ENCODE measurements at regions not wholly inside any gene's neighbourhood (a gene's known extent, or its start where the extent isn't known, plus 50 kb on each side); places are given as distances from the start of the nearest gene placed in this dataset.

DNA sequence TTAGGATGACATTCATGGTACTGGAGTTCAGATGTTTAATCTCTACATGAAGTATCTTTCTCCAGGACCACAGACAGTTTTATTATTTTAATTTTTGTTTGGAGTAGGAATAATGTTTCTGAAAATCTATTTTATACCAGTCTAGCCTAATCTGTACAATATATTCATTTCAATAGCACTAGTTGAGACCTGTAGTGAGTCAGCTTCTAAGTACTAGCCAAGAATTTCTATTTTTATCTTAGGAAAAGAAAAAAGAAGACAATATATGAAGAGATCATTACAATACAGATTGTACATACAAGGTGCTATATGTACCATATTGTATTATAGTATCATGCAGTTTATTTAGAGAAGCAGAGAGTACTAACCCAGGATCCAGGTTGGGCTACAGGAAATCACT lies 826.9 kb upstream of the PIK3C3 start:
- Histone ChIP-seq H3K27me3 (replicated peaks; ENCODE audit: control insufficient read depth, insufficient read depth, low read length, poor library complexity, severe bottlenecking) (no peaks in the 10 kb centered on the region), H3K36me3 (ENCODE audit: control insufficient read depth, insufficient read depth, low read length) (no peaks in the 10 kb centered on the region), H3K27ac (ENCODE audit: insufficient read depth, low read length, poor library complexity, severe bottlenecking) (no peak overlapping the region), H3K4me1 (ENCODE audit: control insufficient read depth, insufficient read depth, low read length, poor library complexity, severe bottlenecking) (no peaks in the 10 kb centered on the region), H3K9me3 (ENCODE audit: control insufficient read depth, low read length) (no peaks in the 10 kb centered on the region), H3K4me3 (ENCODE audit: insufficient read depth, low read depth, low read length, poor library complexity, severe bottlenecking) (no peak overlapping the region)
- no peak for DNase-seq

DNA sequence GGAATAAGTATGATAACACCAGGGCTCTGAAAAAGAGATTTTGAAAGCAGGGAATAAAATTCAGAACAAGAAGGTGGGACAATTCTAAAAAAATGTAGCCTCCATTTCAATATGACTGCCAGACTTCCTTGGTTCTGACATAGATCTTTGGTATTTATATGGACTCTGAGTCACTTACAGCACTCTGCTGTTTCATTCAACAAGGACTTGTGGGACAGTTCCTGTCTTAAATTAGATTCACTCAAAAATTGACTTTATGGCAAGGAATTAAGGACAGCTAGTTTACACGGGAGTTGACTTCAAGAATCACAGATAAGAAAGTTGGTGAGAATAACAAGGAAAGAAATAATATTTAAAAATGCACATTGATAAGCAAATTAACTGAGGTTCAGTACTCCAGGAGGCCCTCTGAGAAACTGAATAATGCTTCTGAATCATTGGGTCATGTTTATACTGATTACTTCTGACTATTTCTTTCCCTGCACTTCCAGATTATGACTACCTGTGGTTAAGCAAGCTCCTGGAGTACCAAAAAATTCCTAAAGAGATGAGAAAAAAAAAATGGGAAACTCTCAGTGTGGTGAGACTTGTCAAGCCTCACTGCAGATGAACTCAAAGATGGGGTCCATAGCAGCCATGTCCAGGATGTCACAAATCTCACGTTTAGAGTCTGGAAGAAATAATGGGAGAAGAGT lies 828.3 kb upstream of the PIK3C3 start:
- Histone ChIP-seq H3K36me3 (ENCODE audit: control insufficient read depth, insufficient read depth, low read length) (no peaks in the 10 kb centered on the region), H3K4me3 (ENCODE audit: insufficient read depth, low read depth, low read length, poor library complexity, severe bottlenecking) (no peak overlapping the region), H3K9me3 (ENCODE audit: control insufficient read depth, low read length) (no peaks in the 10 kb centered on the region), H3K4me1 (ENCODE audit: control insufficient read depth, insufficient read depth, low read length, poor library complexity, severe bottlenecking) (no peaks in the 10 kb centered on the region), H3K27ac (ENCODE audit: insufficient read depth, low read length, poor library complexity, severe bottlenecking) (no peak overlapping the region), H3K27me3 (replicated peaks; ENCODE audit: control insufficient read depth, insufficient read depth, low read length, poor library complexity, severe bottlenecking) (no peaks in the 10 kb centered on the region)
- DNase-seq: no peak

DNA sequence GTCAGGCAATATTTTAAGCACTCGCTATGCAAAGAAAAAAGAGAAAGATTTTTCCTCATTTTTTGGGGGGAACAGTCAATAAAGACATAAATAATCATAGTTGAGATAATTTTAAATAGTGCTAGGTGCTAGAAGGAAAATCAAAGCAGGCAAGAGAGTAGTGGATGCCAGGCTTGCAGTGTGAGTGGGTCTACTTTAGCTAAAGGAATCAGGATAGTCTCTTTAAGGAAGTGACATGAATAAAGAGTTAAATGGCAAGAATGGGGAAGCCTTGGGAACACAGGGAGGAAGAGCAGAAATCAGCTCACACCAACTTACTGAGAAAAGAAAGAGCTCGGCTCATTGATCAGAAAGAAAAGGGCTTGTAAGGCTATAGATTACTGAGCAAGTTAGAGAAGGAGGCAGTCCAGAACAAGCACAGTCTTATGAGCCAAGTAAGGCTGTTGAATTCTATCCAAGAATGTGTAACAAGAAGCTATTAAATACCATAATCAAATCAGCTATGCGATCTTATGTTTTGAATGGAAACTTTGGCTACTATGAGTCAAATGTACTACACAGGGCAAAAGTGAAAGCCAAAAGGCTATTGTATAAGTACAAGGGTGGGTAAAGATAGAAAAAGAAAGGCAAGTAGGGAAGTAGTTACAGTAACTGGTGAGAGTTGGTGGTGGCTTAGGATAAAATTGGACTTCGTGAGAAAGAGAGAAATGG lies 833.8 kb upstream of the PIK3C3 start:
- Histone ChIP-seq H3K4me1 (ENCODE audit: control insufficient read depth, insufficient read depth, low read length, poor library complexity, severe bottlenecking) (no peaks in the 10 kb centered on the region), H3K27me3 (replicated peaks; ENCODE audit: control insufficient read depth, insufficient read depth, low read length, poor library complexity, severe bottlenecking) (no peaks in the 10 kb centered on the region), H3K36me3 (ENCODE audit: control insufficient read depth, insufficient read depth, low read length) (no peaks in the 10 kb centered on the region), H3K4me3 (ENCODE audit: insufficient read depth, low read depth, low read length, poor library complexity, severe bottlenecking) (no peak overlapping the region), H3K9me3 (ENCODE audit: control insufficient read depth, low read length) (no peaks in the 10 kb centered on the region), H3K27ac (ENCODE audit: insufficient read depth, low read length, poor library complexity, severe bottlenecking) (no peak overlapping the region)
- DNase-seq: no peak

DNA sequence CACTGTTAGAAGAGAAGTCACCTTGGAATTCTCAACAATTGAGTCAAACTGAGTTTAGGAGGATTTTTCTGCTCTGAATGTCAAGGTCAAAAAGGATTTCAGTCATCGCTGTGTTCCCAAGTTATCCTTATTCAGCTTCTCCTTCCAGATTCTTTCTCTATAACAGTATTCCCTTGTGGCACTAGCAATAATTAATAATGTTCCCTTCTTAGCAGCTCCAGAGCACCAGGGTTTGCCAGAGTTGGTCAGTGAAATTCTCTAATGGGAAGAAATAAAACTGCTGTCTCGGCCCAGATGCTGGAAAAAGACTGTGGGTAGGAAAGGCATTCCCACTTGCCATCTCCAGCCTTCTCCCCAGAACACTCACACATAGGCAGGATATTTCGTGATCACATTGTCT lies 836.0 kb upstream of the PIK3C3 start:
- H3K27me3 ChIP-seq (replicated peaks; ENCODE audit: control insufficient read depth, insufficient read depth, low read length, poor library complexity, severe bottlenecking): no peaks in the 10 kb centered on the region

DNA sequence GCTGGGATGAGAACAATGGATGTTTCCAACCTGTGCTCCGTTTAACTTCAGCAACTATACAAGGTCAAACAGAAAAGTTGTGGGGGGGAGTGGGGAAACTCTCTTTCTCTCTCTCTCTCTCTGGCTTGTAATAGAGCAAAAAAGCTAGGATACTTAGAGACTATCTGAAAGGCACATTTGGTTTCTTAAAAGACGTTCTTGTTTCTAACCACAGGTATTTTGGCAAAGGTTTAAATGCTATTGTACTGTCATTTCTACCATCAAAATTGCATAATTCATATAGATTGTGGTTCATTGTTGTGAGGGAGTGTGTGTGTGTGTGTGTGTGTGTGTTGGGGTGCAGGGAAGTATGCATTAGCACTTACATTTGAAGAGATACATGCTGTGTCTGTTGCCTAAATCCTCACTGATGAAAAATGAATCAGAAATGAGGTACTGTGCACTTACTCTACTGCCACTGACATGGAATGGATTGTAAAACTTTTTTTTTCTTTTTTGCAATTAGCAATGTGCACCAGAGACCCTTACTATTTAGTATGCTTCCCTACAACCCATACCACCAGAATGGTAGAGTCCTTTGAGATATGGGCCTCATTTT lies 841.0 kb upstream of the PIK3C3 start:
- Histone ChIP-seq H3K36me3 (ENCODE audit: control insufficient read depth, insufficient read depth, low read length) (no peaks in the 10 kb centered on the region), H3K4me1 (ENCODE audit: control insufficient read depth, insufficient read depth, low read length, poor library complexity, severe bottlenecking) (no peaks in the 10 kb centered on the region), H3K9me3 (ENCODE audit: control insufficient read depth, low read length) (peaks cover under 1% of the 10 kb centered on the region), H3K4me3 (ENCODE audit: insufficient read depth, low read depth, low read length, poor library complexity, severe bottlenecking) (no peak overlapping the region), H3K27ac (ENCODE audit: insufficient read depth, low read length, poor library complexity, severe bottlenecking) (no peak overlapping the region), H3K27me3 (replicated peaks; ENCODE audit: control insufficient read depth, insufficient read depth, low read length, poor library complexity, severe bottlenecking) (no peaks in the 10 kb centered on the region)
- DNase-seq: no peak

More for the DNA sequence above, 836.0 kb upstream of the PIK3C3 start:
- H3K36me3 ChIP-seq (ENCODE audit: control insufficient read depth, insufficient read depth, low read length): no peaks in the 10 kb centered on the region
- H3K27ac ChIP-seq (ENCODE audit: insufficient read depth, low read length, poor library complexity, severe bottlenecking): no peak overlapping the region
- DNase-seq: no peak
- no peaks in the 10 kb centered on the region for H3K9me3 ChIP-seq (ENCODE audit: control insufficient read depth, low read length)
- no peak overlapping the region for H3K4me3 ChIP-seq (ENCODE audit: insufficient read depth, low read depth, low read length, poor library complexity, severe bottlenecking)
- H3K4me1 ChIP-seq (ENCODE audit: control insufficient read depth, insufficient read depth, low read length, poor library complexity, severe bottlenecking): no peaks in the 10 kb centered on the region

DNA sequence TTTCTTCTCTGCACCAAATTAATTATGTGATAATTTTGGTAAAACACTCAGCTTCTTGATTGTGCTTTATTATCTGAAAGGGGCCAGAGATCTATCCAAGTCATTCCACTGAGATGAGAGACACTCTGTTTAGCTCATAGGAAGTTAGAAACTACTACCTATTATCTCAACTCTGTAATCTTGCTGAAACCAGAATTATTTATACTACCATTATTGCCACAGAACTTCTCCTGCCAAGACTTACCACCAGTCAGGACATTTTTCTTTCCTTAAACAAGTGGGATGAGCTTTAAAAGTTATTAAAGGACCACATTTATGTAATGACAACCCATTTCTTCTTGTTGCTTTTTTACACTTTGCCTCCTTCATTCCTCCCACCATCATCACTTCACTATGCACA lies 855.6 kb upstream of the PIK3C3 start:
- Histone ChIP-seq H3K4me3 (ENCODE audit: insufficient read depth, low read depth, low read length, poor library complexity, severe bottlenecking) (no peak overlapping the region), H3K27me3 (replicated peaks; ENCODE audit: control insufficient read depth, insufficient read depth, low read length, poor library complexity, severe bottlenecking) (no peaks in the 10 kb centered on the region), H3K27ac (ENCODE audit: insufficient read depth, low read length, poor library complexity, severe bottlenecking) (no peak overlapping the region), H3K4me1 (ENCODE audit: control insufficient read depth, insufficient read depth, low read length, poor library complexity, severe bottlenecking) (no peaks in the 10 kb centered on the region), H3K9me3 (ENCODE audit: control insufficient read depth, low read length) (peaks cover 10% of the 10 kb centered on the region), H3K36me3 (ENCODE audit: control insufficient read depth, insufficient read depth, low read length) (no peaks in the 10 kb centered on the region)
- no peak for DNase-seq

DNA sequence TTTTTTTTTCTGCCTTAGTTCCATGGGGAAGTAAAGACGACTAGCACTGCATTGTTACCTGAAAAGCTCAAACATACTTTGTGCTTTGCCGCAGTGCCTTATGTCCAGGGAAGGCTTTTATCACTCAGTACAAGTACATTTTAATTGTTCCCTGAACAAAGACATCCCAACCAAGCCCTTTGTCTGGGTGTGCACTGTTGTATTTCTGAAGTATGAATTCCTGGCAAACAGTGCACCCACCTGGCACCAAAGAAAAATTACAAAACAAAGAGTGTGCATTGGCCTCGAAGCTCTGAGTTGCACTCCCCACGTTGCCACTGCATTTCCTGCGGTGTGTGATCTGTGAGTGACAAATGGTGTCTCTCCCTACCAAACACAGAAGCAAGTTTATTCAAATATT lies 858.5 kb upstream of the PIK3C3 start:
- Histone ChIP-seq H3K27ac (ENCODE audit: insufficient read depth, low read length, poor library complexity, severe bottlenecking) (no peak overlapping the region), H3K4me1 (ENCODE audit: control insufficient read depth, insufficient read depth, low read length, poor library complexity, severe bottlenecking) (no peaks in the 10 kb centered on the region), H3K36me3 (ENCODE audit: control insufficient read depth, insufficient read depth, low read length) (no peaks in the 10 kb centered on the region), H3K27me3 (replicated peaks; ENCODE audit: control insufficient read depth, insufficient read depth, low read length, poor library complexity, severe bottlenecking) (no peaks in the 10 kb centered on the region), H3K4me3 (ENCODE audit: insufficient read depth, low read depth, low read length, poor library complexity, severe bottlenecking) (no peak overlapping the region), H3K9me3 (ENCODE audit: control insufficient read depth, low read length) (peaks cover 6% of the 10 kb centered on the region)
- DNase-seq: no peak

DNA sequence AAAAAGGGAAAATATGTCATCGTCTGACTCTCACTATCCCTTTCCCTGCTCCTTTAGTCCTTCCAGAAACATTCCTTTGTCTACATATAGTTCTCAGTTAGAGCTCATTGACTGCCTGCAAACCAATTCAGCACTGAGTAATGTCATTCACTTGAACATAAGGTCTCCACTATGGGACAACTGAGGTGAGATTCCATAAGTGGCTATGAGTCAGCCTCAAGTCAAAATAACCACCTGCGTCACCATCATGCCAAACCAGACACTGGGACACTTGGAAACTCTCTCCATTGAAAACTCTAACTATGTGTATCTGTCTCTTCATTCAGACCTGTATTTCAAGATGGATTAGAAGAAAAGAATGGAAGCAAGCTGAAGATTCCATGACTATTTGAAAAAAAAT lies 878.0 kb upstream of the PIK3C3 start:
- DNase-seq: no peak
- peaks cover 5% of the 10 kb centered on the region for H3K9me3 ChIP-seq (ENCODE audit: control insufficient read depth, low read length)
- no peak overlapping the region for H3K27ac ChIP-seq (ENCODE audit: insufficient read depth, low read length, poor library complexity, severe bottlenecking)
- H3K27me3 ChIP-seq (replicated peaks; ENCODE audit: control insufficient read depth, insufficient read depth, low read length, poor library complexity, severe bottlenecking): no peaks in the 10 kb centered on the region
- H3K36me3 ChIP-seq (ENCODE audit: control insufficient read depth, insufficient read depth, low read length): no peaks in the 10 kb centered on the region
- H3K4me3 ChIP-seq (ENCODE audit: insufficient read depth, low read depth, low read length, poor library complexity, severe bottlenecking): no peak overlapping the region
- H3K4me1 ChIP-seq (ENCODE audit: control insufficient read depth, insufficient read depth, low read length, poor library complexity, severe bottlenecking): no peaks in the 10 kb centered on the region

DNA sequence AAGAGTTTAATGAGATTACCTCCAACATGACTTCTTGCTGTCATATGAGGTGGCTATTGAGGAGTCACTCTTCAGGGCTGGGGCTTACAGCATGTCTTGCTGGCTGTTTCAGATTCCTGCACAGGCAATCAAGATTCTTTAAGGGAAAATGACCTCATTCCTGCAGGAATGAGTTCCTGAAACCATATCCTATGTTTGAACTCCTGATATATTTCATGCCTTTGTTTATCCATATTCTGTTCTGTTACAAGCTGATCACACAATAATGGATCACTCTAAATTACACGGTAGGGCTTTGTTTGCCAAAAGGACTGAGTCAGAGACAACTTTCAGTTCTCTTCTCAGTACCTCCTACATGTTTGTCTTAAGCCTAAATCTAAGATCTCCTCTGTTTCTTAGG lies 879.8 kb upstream of the PIK3C3 start:
- Histone ChIP-seq H3K27ac (ENCODE audit: insufficient read depth, low read length, poor library complexity, severe bottlenecking) (no peak overlapping the region), H3K36me3 (ENCODE audit: control insufficient read depth, insufficient read depth, low read length) (no peaks in the 10 kb centered on the region), H3K4me1 (ENCODE audit: control insufficient read depth, insufficient read depth, low read length, poor library complexity, severe bottlenecking) (no peaks in the 10 kb centered on the region), H3K9me3 (ENCODE audit: control insufficient read depth, low read length) (no peaks in the 10 kb centered on the region), H3K4me3 (ENCODE audit: insufficient read depth, low read depth, low read length, poor library complexity, severe bottlenecking) (no peak overlapping the region), H3K27me3 (replicated peaks; ENCODE audit: control insufficient read depth, insufficient read depth, low read length, poor library complexity, severe bottlenecking) (no peaks in the 10 kb centered on the region)
- DNase-seq: no peak

DNA sequence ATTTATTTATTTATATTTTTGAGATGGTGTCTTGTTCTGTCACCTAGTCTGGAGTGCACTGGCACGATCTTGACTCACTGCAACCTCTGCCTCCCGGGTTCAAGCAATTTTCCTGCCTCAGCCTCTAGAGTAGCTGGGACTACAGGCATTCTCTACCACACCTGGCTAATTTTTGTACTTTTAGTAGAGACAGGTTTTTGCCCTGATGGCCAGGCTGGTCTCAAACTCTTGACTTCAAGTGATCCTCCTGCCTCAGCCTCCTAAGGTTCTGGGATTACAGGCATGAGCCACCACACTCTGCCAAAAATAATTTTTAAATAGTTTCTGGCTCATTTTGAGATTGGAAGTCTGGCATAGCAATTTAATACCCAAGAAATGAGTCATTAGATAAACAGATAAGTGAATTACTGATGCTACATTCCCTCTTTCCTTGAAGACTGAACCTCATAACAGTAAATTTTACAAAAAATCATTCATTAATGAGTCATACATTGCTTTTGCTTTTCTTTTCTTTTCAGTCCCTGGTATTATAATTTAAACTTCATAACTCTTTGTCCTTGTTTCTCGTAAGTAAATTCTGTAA lies 881.6 kb upstream of the PIK3C3 start:
- DNase-seq: no peak
- no peak overlapping the region for H3K27ac ChIP-seq (ENCODE audit: insufficient read depth, low read length, poor library complexity, severe bottlenecking)
- H3K27me3 ChIP-seq (replicated peaks; ENCODE audit: control insufficient read depth, insufficient read depth, low read length, poor library complexity, severe bottlenecking): no peaks in the 10 kb centered on the region
- no peaks in the 10 kb centered on the region for H3K9me3 ChIP-seq (ENCODE audit: control insufficient read depth, low read length)
- no peaks in the 10 kb centered on the region for H3K4me1 ChIP-seq (ENCODE audit: control insufficient read depth, insufficient read depth, low read length, poor library complexity, severe bottlenecking)
- H3K4me3 ChIP-seq (ENCODE audit: insufficient read depth, low read depth, low read length, poor library complexity, severe bottlenecking): no peak overlapping the region
- H3K36me3 ChIP-seq (ENCODE audit: control insufficient read depth, insufficient read depth, low read length): no peaks in the 10 kb centered on the region

All from effector memory CD4-positive, alpha-beta T cell (primary cell).